ENCODE measurements at regions not wholly inside any gene's neighbourhood (a gene's known extent, or its start where the extent isn't known, plus 50 kb on each side); places are given as distances from the start of the nearest gene placed in this dataset.

GRCh38 chr4:126859314-126859713 lies 773.4 kb upstream of the INTU start:
- TF ChIP-seq CTCF (IDR thresholded peaks at IDR 0.05; ENCODE audit: insufficient read depth, low read depth, low read length) (no peak), EZH2 (IDR thresholded peaks at IDR 0.05; ENCODE audit: insufficient read depth, low read length) (no peak)
